ENCODE measurements at regions not wholly inside any gene's neighbourhood (a gene's known extent, or its start where the extent isn't known, plus 50 kb on each side); places are given as distances from the start of the nearest gene placed in this dataset.

GRCh38 chr11:35891096-35891495, 52.8 kb upstream of the LDLRAD3 start:
- TF ChIP-seq CTCF (IDR thresholded peaks at IDR 0.05): no peak
- no peak for TF ChIP-seq EZH2 (IDR thresholded peaks at IDR 0.05)

Measured in neural progenitor cell (in vitro differentiated cells).